NCI-H748 (cell line): ENCODE measurements at regions not wholly inside any gene's neighbourhood (a gene's known extent, or its start where the extent isn't known, plus 50 kb on each side); places are given as distances from the start of the nearest gene placed in this dataset.

Experiments
- DNase-seq: peaks from one replicate; lab custom pipeline; 2025; ENCODE audit not compliant: unreplicated experiment; lab: John Stamatoyannopoulos, UW

GRCh38 chr18:56139792-56140254 is 498.6 kb downstream of the TXNL1 start:
- DNase-seq = no peak

GRCh38 chr18:56139372-56139771 is 499.0 kb downstream of the TXNL1 start:
- DNase-seq = no peak

- no peak for DNase-seq
Observed at GRCh38 chr18:56136105-56136504, 502.3 kb downstream of the TXNL1 start.

GRCh38 chr18:56130481-56130880 is 507.9 kb downstream of the TXNL1 start:
- DNase-seq = no peak

- DNase-seq = no peak
Observed at GRCh38 chr18:56128153-56128791, 510.1 kb downstream of the TXNL1 start.

GRCh38 chr18:56127322-56128099 is 510.9 kb downstream of the TXNL1 start:
- DNase-seq = no peak

GRCh38 chr18:56124186-56124585 is 514.2 kb downstream of the TXNL1 start:
- no peak for DNase-seq

GRCh38 chr18:56121669-56122068 is 516.7 kb downstream of the TXNL1 start:
- no peak for DNase-seq

- no peak for DNase-seq
Observed at GRCh38 chr18:56120782-56121181, 517.6 kb downstream of the TXNL1 start.

GRCh38 chr18:56119681-56120080 is 518.7 kb downstream of the TXNL1 start:
- no peak for DNase-seq

GRCh38 chr18:56118422-56118821 is 520.0 kb downstream of the TXNL1 start:
- no peak for DNase-seq

GRCh38 chr18:56115071-56116015 is 523.0 kb downstream of the TXNL1 start:
- no peak for DNase-seq

- no peak for DNase-seq
Observed at GRCh38 chr18:56112984-56113383, 525.0 kb upstream of the TCF4 start.

- no peak for DNase-seq
Observed at GRCh38 chr18:56112013-56112749, 524.2 kb upstream of the TCF4 start.

- DNase-seq = no peak
Observed at GRCh38 chr18:56109757-56110156, 521.8 kb upstream of the TCF4 start.

- no peak for DNase-seq
Observed at GRCh38 chr18:56108478-56109367, 520.7 kb upstream of the TCF4 start.

- no peak for DNase-seq
Observed at GRCh38 chr18:56107821-56108477, 520.0 kb upstream of the TCF4 start.

- DNase-seq = no peak
Observed at GRCh38 chr18:56100090-56100722, 512.2 kb upstream of the TCF4 start.

GRCh38 chr18:56097621-56098020 is 509.6 kb upstream of the TCF4 start:
- DNase-seq = no peak
